ENCODE measurements at regions not wholly inside any gene's neighbourhood (a gene's known extent, or its start where the extent isn't known, plus 50 kb on each side); places are given as distances from the start of the nearest gene placed in this dataset.

DNA sequence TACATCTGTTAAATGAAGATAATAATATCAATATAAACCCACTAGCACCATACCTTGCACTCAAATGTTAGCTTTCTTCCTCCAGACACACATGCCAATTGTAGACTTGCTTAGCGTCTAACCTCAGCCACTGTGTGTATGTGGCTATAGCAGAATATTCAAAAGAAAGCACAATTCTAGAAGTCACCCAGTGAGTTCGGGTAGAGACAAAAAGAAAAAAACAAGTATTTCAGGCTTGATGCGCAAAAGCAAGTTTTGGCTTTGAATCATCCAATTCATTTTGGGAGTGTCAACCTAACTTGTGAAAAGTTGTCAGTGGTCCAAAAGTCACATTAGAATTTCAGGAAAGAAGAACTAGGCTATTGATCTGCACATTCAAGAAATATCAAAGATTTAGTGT is 167.4 kb downstream of the PRELID2 start:
- H3K4me3 Mint-ChIP-seq (ENCODE audit: unreplicated experiment): no peak overlapping the region
- H3K36me3 Mint-ChIP-seq (ENCODE audit: low read depth, unreplicated experiment): no peaks in the 10 kb centered on the region
- TF ChIP-seq EZH2 (IDR thresholded peaks at IDR 0.05; ENCODE audit: insufficient read depth, low read length): no peak
- TF ChIP-seq, protein P1, sequence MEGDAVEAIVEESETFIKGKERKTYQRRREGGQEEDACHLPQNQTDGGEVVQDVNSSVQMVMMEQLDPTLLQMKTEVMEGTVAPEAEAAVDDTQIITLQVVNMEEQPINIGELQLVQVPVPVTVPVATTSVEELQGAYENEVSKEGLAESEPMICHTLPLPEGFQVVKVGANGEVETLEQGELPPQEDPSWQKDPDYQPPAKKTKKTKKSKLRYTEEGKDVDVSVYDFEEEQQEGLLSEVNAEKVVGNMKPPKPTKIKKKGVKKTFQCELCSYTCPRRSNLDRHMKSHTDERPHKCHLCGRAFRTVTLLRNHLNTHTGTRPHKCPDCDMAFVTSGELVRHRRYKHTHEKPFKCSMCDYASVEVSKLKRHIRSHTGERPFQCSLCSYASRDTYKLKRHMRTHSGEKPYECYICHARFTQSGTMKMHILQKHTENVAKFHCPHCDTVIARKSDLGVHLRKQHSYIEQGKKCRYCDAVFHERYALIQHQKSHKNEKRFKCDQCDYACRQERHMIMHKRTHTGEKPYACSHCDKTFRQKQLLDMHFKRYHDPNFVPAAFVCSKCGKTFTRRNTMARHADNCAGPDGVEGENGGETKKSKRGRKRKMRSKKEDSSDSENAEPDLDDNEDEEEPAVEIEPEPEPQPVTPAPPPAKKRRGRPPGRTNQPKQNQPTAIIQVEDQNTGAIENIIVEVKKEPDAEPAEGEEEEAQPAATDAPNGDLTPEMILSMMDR (IDR thresholded peaks at IDR 0.05; ENCODE audit: insufficient read depth, low read depth, low read length): no peak
- no peak overlapping the region for H3K4me2 ChIP-seq (ENCODE audit: low read length)
- DNase-seq (ENCODE audit: low read depth): no peak
- H3K9me3 Mint-ChIP-seq (ENCODE audit: unreplicated experiment): peaks cover 4% of the 10 kb centered on the region
- H3K36me3 ChIP-seq (ENCODE audit: insufficient read depth, low read length): no peaks in the 10 kb centered on the region
- H3K9ac ChIP-seq (ENCODE audit: low read length): no peak overlapping the region
- H3K27me3 Mint-ChIP-seq (ENCODE audit: low read depth, unreplicated experiment): no peaks in the 10 kb centered on the region
- H4K20me1 ChIP-seq (ENCODE audit: insufficient read depth, low read length): no peaks in the 10 kb centered on the region
- no peak overlapping the region for H3K27ac Mint-ChIP-seq (ENCODE audit: unreplicated experiment)
- H3K9me3 ChIP-seq (ENCODE audit: insufficient read depth, low read depth, low read length): no peaks in the 10 kb centered on the region
- H3K4me1 Mint-ChIP-seq (ENCODE audit: low read depth, unreplicated experiment): no peaks in the 10 kb centered on the region
- no peak for FAIRE-seq
- H3K79me2 ChIP-seq (ENCODE audit: insufficient read depth, low read length): no peaks in the 10 kb centered on the region
- no peak overlapping the region for H2AFZ ChIP-seq (ENCODE audit: low read depth, low read length)
- no peaks in the 10 kb centered on the region for H3K4me1 ChIP-seq (ENCODE audit: insufficient read depth, low read length)
- no peak overlapping the region for H3K4me3 ChIP-seq (ENCODE audit: insufficient read depth, low read depth, low read length)
- H3K27ac ChIP-seq (ENCODE audit: low read depth, low read length): no peak overlapping the region
- no peaks in the 10 kb centered on the region for H3K27me3 ChIP-seq (ENCODE audit: insufficient read depth, low read length)

DNA sequence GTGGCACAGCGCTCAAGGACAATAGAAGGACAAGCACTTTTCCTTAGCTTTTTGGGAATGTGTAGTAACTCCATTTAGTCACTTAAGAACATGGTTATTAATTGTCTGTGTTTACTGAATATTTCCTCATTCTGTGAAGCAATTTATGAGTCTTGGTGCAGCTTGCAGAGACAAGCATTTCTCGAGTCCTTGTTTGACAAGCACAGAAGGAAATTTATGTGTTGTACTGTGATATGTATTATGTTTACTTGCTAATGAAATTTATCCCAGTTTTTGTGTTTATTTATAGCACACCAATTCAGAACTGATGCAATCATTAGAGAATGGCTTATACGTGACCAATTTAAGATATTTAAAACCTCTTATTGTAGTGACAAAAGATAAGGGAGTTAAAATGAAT is 168.6 kb downstream of the PRELID2 start:
- no peak overlapping the region for H3K4me3 ChIP-seq (ENCODE audit: insufficient read depth, low read depth, low read length)
- H3K27ac Mint-ChIP-seq (ENCODE audit: unreplicated experiment): no peak overlapping the region
- no peaks in the 10 kb centered on the region for H3K4me1 ChIP-seq (ENCODE audit: insufficient read depth, low read length)
- TF ChIP-seq, protein P1 (IDR thresholded peaks at IDR 0.05; ENCODE audit: insufficient read depth, low read depth, low read length): no peak
- TF ChIP-seq EZH2 (IDR thresholded peaks at IDR 0.05; ENCODE audit: insufficient read depth, low read length): no peak
- H3K27me3 Mint-ChIP-seq (ENCODE audit: low read depth, unreplicated experiment): no peaks in the 10 kb centered on the region
- no peak overlapping the region for H3K9ac ChIP-seq (ENCODE audit: low read length)
- H3K4me1 Mint-ChIP-seq (ENCODE audit: low read depth, unreplicated experiment): no peaks in the 10 kb centered on the region
- no peaks in the 10 kb centered on the region for H3K79me2 ChIP-seq (ENCODE audit: insufficient read depth, low read length)
- FAIRE-seq (no peak), DNase-seq (ENCODE audit: low read depth) (no peak)
- no peaks in the 10 kb centered on the region for H4K20me1 ChIP-seq (ENCODE audit: insufficient read depth, low read length)
- H3K4me3 Mint-ChIP-seq (ENCODE audit: unreplicated experiment): no peak overlapping the region
- peaks cover 4% of the 10 kb centered on the region for H3K9me3 Mint-ChIP-seq (ENCODE audit: unreplicated experiment)
- no peaks in the 10 kb centered on the region for H3K9me3 ChIP-seq (ENCODE audit: insufficient read depth, low read depth, low read length)
- H3K36me3 Mint-ChIP-seq (ENCODE audit: low read depth, unreplicated experiment): no peaks in the 10 kb centered on the region
- H3K27ac ChIP-seq (ENCODE audit: low read depth, low read length): no peak overlapping the region
- no peaks in the 10 kb centered on the region for H3K36me3 ChIP-seq (ENCODE audit: insufficient read depth, low read length)
- no peak overlapping the region for H2AFZ ChIP-seq (ENCODE audit: low read depth, low read length)
- no peak overlapping the region for H3K4me2 ChIP-seq (ENCODE audit: low read length)
- H3K27me3 ChIP-seq (ENCODE audit: insufficient read depth, low read length): no peaks in the 10 kb centered on the region

DNA sequence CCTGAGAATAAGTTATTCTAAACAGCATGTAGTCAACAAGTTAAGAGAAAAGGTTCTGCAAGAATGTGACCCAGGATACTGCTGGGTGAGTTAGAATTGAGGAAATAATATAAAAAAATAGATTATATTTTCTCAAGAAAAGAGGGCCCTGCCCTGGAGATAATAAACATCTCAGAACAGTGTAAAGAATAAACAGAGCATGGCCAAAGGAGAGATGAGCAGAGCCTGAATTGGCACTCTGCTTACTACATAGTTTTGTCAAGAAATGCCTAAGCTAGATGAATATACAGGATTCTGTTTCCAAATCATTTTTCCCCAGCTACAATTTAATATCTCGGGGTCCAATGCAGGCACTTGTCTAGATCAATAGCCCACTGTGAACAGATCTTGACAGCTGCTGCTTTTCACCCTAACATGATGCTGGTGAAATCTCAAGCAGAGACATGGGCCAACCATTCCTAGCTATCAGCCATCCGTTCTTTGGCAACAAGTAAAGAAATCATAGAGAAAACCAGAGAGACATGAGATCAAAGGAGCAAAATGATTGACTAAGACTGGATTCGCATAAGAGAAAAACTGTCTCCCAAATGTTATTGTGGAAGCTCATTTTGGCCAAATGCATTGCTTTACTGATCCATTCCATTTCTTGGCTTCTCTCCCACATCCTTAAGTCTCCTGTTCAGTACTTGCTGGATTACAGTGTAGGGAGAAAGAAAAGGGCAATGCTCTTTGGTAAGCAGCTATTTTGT is 173.2 kb downstream of the PRELID2 start:
- no peak overlapping the region for H3K9ac ChIP-seq (ENCODE audit: low read length)
- H3K9me3 Mint-ChIP-seq (ENCODE audit: unreplicated experiment): peaks cover 2% of the 10 kb centered on the region
- no peak for FAIRE-seq

More for the DNA sequence above, 173.2 kb downstream of the PRELID2 start:
- no peak overlapping the region for H3K4me3 ChIP-seq (ENCODE audit: insufficient read depth, low read depth, low read length)
- H4K20me1 ChIP-seq (ENCODE audit: insufficient read depth, low read length): no peaks in the 10 kb centered on the region
- H3K27me3 Mint-ChIP-seq (ENCODE audit: low read depth, unreplicated experiment): no peaks in the 10 kb centered on the region
- no peaks in the 10 kb centered on the region for H3K36me3 ChIP-seq (ENCODE audit: insufficient read depth, low read length)
- H3K79me2 ChIP-seq (ENCODE audit: insufficient read depth, low read length): no peaks in the 10 kb centered on the region
- no peaks in the 10 kb centered on the region for H3K36me3 Mint-ChIP-seq (ENCODE audit: low read depth, unreplicated experiment)
- DNase-seq (ENCODE audit: low read depth): no peak
- no peaks in the 10 kb centered on the region for H3K9me3 ChIP-seq (ENCODE audit: insufficient read depth, low read depth, low read length)
- no peak overlapping the region for H3K4me3 Mint-ChIP-seq (ENCODE audit: unreplicated experiment)
- no peak overlapping the region for H3K27ac ChIP-seq (ENCODE audit: low read depth, low read length)
- TF ChIP-seq EZH2 (IDR thresholded peaks at IDR 0.05; ENCODE audit: insufficient read depth, low read length): no peak
- TF ChIP-seq, protein P1 (IDR thresholded peaks at IDR 0.05; ENCODE audit: insufficient read depth, low read depth, low read length): no peak
- H3K4me1 ChIP-seq (ENCODE audit: insufficient read depth, low read length): no peaks in the 10 kb centered on the region
- no peaks in the 10 kb centered on the region for H3K27me3 ChIP-seq (ENCODE audit: insufficient read depth, low read length)
- H3K4me1 Mint-ChIP-seq (ENCODE audit: low read depth, unreplicated experiment): no peaks in the 10 kb centered on the region
- H2AFZ ChIP-seq (ENCODE audit: low read depth, low read length): no peak overlapping the region
- no peak overlapping the region for H3K27ac Mint-ChIP-seq (ENCODE audit: unreplicated experiment)
- H3K4me2 ChIP-seq (ENCODE audit: low read length): no peak overlapping the region

All from astrocyte (in vitro differentiated cells and primary cell).